HG03520 (cell line): ENCODE measurements at regions not wholly inside any gene's neighbourhood (a gene's known extent, or its start where the extent isn't known, plus 50 kb on each side); places are given as distances from the start of the nearest gene placed in this dataset.

Experiments
- ATAC-seq: cut with Tn5 transposase; IDR thresholded peaks from one replicate; pipeline ENCODE4 v1.9.1; 2021; ENCODE audit warnings: mild to moderate bottlenecking, moderate library complexity; ENCODE audit not compliant: unreplicated experiment

GRCh38 chr13:72181661-72182060 lies 314.7 kb upstream of the DACH1 start:
- ATAC-seq = no peak

GRCh38 chr13:72180253-72180952 lies 313.4 kb upstream of the DACH1 start:
- ATAC-seq = no peak

- ATAC-seq = no peak
Observed at GRCh38 chr13:72174549-72174948, 307.5 kb upstream of the DACH1 start.

- no peak for ATAC-seq
Observed at GRCh38 chr13:72170571-72170970, 303.6 kb upstream of the DACH1 start.

- ATAC-seq = no peak
Observed at GRCh38 chr13:72168126-72168855, 301.3 kb upstream of the DACH1 start.

GRCh38 chr13:72166102-72166650 lies 299.2 kb upstream of the DACH1 start:
- no peak for ATAC-seq

GRCh38 chr13:72165276-72165675 lies 298.3 kb upstream of the DACH1 start:
- ATAC-seq = no peak

GRCh38 chr13:72164811-72165210 lies 297.8 kb upstream of the DACH1 start:
- no peak for ATAC-seq

GRCh38 chr13:72163678-72164077 lies 296.7 kb upstream of the DACH1 start:
- no peak for ATAC-seq

GRCh38 chr13:72160977-72161376 lies 294.0 kb upstream of the DACH1 start:
- no peak for ATAC-seq

GRCh38 chr13:72156760-72157159 lies 289.8 kb upstream of the DACH1 start:
- ATAC-seq = no peak

GRCh38 chr13:72153272-72153671 lies 286.3 kb upstream of the DACH1 start:
- ATAC-seq = no peak

- no peak for ATAC-seq
Observed at GRCh38 chr13:72151241-72151640, 284.2 kb upstream of the DACH1 start.

GRCh38 chr13:72150502-72150901 lies 283.5 kb upstream of the DACH1 start:
- no peak for ATAC-seq

GRCh38 chr13:72149701-72150100 lies 282.7 kb upstream of the DACH1 start:
- ATAC-seq = no peak

- ATAC-seq = no peak
Observed at GRCh38 chr13:72146816-72147215, 279.8 kb upstream of the DACH1 start.

- no peak for ATAC-seq
Observed at GRCh38 chr13:72145383-72145782, 278.4 kb upstream of the DACH1 start.

- no peak for ATAC-seq
Observed at GRCh38 chr13:72144636-72145035, 277.6 kb upstream of the DACH1 start.

GRCh38 chr13:72141855-72142519 lies 275.0 kb upstream of the DACH1 start:
- no peak for ATAC-seq

- ATAC-seq = no peak
Observed at GRCh38 chr13:72139192-72139591, 272.2 kb upstream of the DACH1 start.

- no peak for ATAC-seq
Observed at GRCh38 chr13:72132075-72132474, 265.1 kb upstream of the DACH1 start.

GRCh38 chr13:72129117-72129516 lies 262.1 kb upstream of the DACH1 start:
- ATAC-seq = no peak
